Left lung (tissue), 4 donors: ENCODE measurements at regions not wholly inside any gene's neighbourhood (a gene's known extent, or its start where the extent isn't known, plus 50 kb on each side); places are given as distances from the start of the nearest gene placed in this dataset.

Experiments used
- ATAC-seq: fragments of 200-7000 bp; cut with Tn5 transposase; one replicate; pipeline ENCODE4 v1.9.1; 2020; ENCODE audit warnings: moderate library complexity
- DNase-seq, 4 donors: peaks; one replicate each; pipeline ENCODE4 v3.0.0-alpha.2; 2013 to 2020
- H3K27ac ChIP-seq, 2 donors: fragments of 200-600 bp; sonication (generic) in 1 of 2; one replicate each; pipeline versions ENCODE4 v1.5.0 to v1.8.0; 2020 to 2021
- H3K27me3 ChIP-seq, 2 donors: fragments of 200-600 bp; sonication (generic) in 1 of 2; one replicate each; pipeline versions ENCODE4 v1.5.0 to v1.8.0; 2020 to 2021
- H3K36me3 ChIP-seq, 2 donors: fragments of 200-600 bp; sonication (generic) in 1 of 2; one replicate each; pipeline versions ENCODE4 v1.5.0 to v1.8.0; 2020 to 2021
- H3K4me1 ChIP-seq, 2 donors: fragments of 200-600 bp; one replicate each; pipeline ENCODE4 v1.8.0; 2021
- H3K4me3 ChIP-seq, 2 donors: fragments of 200-600 bp; sonication (generic) in 1 of 2; one replicate each; pipeline versions ENCODE4 v1.5.0 to v1.8.0; 2020 to 2021; ENCODE audit warnings: mild to moderate bottlenecking in 1 of 2
- H3K9me3 ChIP-seq, 2 donors: fragments of 200-600 bp; sonication (generic) in 1 of 2; one replicate each; pipeline versions ENCODE4 v1.5.0 to v1.8.0; 2020 to 2021
- intact Hi-C, 2 donors: fragments of 100-400 bp; cut with DNase I; formaldehyde crosslinking; loops; one replicate each; pipeline versions ENCODE4 v1.11.2 to v1.14.2; 2022
- TF ChIP-seq, protein P1 (sequence below), 2 donors: fragments of 200-600 bp; sonication (generic) in 1 of 2; IDR thresholded peaks; one replicate each; pipeline versions ENCODE4 v1.5.0 to v1.8.0; 2021; ENCODE audit warnings: antibody characterized with exemption in 2 of 2
- donor health status: DM: no; HTN: yes; CAD: no.
- donor health status: DM: no; HTN: no; CAD: no.

DNA sequence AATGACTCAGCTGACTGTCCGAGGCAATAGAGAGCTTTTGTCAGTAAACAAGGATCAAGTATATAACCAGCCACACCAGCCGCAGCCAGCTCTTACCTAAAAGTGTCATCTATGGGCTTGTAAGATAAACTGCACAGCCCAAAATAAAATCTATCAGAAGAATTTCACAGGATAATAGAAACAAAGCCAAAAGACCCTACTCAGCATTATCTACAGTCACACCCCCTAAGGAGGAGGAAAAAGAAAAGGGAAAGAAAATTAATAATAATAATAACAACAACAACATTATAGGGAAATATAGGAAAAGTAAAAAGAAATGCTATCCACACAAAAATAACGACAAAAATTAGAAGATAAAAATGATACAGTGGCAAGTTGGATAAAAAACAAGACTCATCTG is 1883.8 kb downstream of the OLFM4 start:
- intact Hi-C loops, result no loop called here
- no peak overlapping the region for H3K27ac ChIP-seq

DNA sequence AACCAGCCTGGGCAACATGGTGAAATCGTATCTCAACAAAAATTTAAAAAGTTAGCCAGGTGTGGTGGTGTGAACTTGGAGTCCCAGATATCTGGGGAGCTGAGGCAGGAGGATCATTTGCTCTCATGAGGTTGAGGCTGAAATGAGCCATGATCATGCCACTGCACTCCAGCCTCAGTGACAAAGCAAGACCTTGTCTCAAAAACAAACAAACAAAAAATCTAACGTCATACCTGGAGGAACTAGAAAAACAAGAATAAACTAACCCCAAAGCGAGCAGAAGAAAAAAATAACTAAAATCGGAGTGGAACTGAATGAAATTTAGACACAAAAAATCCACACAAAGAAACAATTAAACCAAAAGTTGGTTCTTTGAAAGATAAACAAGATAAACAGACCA is 1885.1 kb downstream of the OLFM4 start:
- Histone ChIP-seq H3K9me3 (peaks cover 0 to 5% of the 10 kb centered on the region in 2 donors), H3K27ac (no peak overlapping the region), H3K4me3 (no peak overlapping the region), H3K4me1 (no peaks in the 10 kb centered on the region), H3K27me3 (no peaks in the 10 kb centered on the region), H3K36me3 (no peaks in the 10 kb centered on the region)
- intact Hi-C loops, result no loop called here
- ATAC-seq (no peak), DNase-seq (no peak)
- TF ChIP-seq, protein P1, sequence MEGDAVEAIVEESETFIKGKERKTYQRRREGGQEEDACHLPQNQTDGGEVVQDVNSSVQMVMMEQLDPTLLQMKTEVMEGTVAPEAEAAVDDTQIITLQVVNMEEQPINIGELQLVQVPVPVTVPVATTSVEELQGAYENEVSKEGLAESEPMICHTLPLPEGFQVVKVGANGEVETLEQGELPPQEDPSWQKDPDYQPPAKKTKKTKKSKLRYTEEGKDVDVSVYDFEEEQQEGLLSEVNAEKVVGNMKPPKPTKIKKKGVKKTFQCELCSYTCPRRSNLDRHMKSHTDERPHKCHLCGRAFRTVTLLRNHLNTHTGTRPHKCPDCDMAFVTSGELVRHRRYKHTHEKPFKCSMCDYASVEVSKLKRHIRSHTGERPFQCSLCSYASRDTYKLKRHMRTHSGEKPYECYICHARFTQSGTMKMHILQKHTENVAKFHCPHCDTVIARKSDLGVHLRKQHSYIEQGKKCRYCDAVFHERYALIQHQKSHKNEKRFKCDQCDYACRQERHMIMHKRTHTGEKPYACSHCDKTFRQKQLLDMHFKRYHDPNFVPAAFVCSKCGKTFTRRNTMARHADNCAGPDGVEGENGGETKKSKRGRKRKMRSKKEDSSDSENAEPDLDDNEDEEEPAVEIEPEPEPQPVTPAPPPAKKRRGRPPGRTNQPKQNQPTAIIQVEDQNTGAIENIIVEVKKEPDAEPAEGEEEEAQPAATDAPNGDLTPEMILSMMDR (IDR thresholded peaks at IDR 0.05), result no peak

More for the DNA sequence above, 1883.8 kb downstream of the OLFM4 start:
- Histone ChIP-seq H3K4me1 (no peaks in the 10 kb centered on the region), H3K36me3 (no peaks in the 10 kb centered on the region), H3K9me3 (peaks cover 0 to 5% of the 10 kb centered on the region in 2 donors), H3K4me3 (no peak overlapping the region), H3K27me3 (no peaks in the 10 kb centered on the region)
- DNase-seq (no peak), ATAC-seq (no peak)
- TF ChIP-seq, protein P1 (IDR thresholded peaks at IDR 0.05), result no peak

DNA sequence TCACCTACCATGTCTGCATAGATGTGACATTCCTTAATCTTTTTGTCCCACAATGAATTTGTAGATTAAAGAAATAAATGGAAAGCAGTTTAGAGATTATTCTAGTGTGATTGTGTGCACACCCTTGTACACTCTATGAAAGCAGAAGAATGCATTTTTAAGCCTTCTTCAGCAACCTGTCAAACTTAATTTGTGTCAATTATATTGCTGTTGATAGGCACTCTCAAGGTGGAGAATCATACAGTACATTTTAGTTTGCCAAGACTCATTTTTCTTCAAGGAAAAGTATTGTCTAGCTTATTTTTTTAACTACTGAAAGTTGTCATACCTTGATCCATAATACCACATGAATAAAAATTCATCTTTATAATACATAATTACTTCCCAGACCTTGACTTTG is 1898.9 kb downstream of the OLFM4 start:
- TF ChIP-seq, protein P1 (IDR thresholded peaks at IDR 0.05), result no peak
- Histone ChIP-seq H3K27me3 (no peaks in the 10 kb centered on the region), H3K9me3 (peaks cover 0 to 13% of the 10 kb centered on the region in 2 donors), H3K4me3 (no peak overlapping the region), H3K27ac (no peak overlapping the region), H3K36me3 (no peaks in the 10 kb centered on the region), H3K4me1 (no peaks in the 10 kb centered on the region)
- ATAC-seq, result no peak
- intact Hi-C loops, result no loop called here
- no peak for DNase-seq

DNA sequence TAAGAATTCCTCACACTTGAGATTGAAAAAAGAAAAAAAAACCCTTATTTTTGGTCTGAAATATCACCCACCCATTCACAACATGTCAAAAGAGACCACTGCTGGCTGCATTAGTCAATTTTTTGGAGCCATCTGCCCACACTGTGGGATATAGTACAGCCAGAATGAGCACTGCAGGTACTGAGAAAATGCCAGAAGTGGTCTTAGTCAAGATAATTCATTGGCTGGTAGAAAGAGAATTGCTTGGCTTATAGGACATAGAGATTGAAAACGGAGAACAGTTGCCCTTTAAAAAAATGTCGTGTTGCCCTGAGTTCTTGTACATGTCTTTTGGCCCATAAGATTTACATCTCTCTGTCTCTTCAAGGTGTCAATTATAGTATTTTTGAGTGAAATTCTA is 1899.5 kb downstream of the OLFM4 start:
- TF ChIP-seq, protein P1 (IDR thresholded peaks at IDR 0.05), result no peak
- no peak for ATAC-seq
- DNase-seq, result no peak
- Histone ChIP-seq H3K36me3 (no peaks in the 10 kb centered on the region), H3K27ac (no peak overlapping the region), H3K27me3 (no peaks in the 10 kb centered on the region), H3K9me3 (peaks cover 0 to 11% of the 10 kb centered on the region in 2 donors), H3K4me3 (no peak overlapping the region), H3K4me1 (no peaks in the 10 kb centered on the region)
- intact Hi-C loops, result no loop called here

DNA sequence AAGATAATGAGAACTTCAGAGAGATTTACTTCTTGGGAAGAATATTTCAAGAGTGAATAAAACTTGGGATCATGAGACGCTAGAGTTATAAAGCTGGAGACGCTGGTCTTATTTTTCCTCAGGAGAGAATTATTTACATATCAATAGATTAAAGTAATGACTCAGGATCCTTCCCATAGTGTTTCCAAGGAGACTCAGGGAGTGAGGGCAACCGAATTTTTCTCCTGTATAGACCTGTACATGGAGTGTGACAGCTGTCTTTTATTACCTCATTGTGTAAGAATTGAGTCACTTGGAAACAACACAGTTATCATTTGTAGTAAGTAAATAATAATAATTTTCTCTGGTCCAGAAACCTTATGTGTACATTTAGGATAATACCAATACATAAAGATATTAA is 1905.5 kb downstream of the OLFM4 start:
- no peak for DNase-seq
- intact Hi-C loops, result no loop called here
- H3K9me3 ChIP-seq, result peaks cover 0 to 7% of the 10 kb centered on the region in 2 donors
- TF ChIP-seq, protein P1 (IDR thresholded peaks at IDR 0.05), result no peak
- H3K27ac ChIP-seq, result no peak overlapping the region
- H3K36me3 ChIP-seq, result no peaks in the 10 kb centered on the region
- no peak for ATAC-seq
- no peaks in the 10 kb centered on the region for H3K4me1 ChIP-seq
- H3K27me3 ChIP-seq, result no peaks in the 10 kb centered on the region
- H3K4me3 ChIP-seq, result no peak overlapping the region
